ENCODE measurements at regions not wholly inside any gene's neighbourhood (a gene's known extent, or its start where the extent isn't known, plus 50 kb on each side); places are given as distances from the start of the nearest gene placed in this dataset.

DNA sequence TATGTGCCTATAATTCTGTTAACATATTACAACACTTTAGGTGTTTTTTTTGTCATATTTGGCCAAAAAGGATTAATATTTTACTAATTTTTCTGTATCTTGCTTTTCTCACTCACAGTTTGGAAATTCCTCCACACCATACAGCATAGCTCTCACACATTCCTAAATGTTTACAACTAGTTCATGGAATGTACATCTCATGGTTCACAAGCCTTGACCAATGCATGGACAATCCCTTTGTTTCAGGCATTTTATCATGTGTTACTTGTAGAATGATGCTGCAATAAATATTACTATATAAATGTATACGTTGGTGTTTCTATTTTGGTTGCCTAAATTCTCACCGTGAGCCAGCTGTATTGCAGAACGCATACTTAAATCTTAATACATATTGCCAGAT lies 80.5 kb upstream of the SPATA31C2 start:
- Histone ChIP-seq H3K4me1 (no peaks in the 10 kb centered on the region), H3K27me3 (no peaks in the 10 kb centered on the region), H3K27ac (no peak overlapping the region), H3K9me3 (no peaks in the 10 kb centered on the region), H3K36me3 (no peaks in the 10 kb centered on the region), H3K4me3 (no peak overlapping the region)
- no peak for TF ChIP-seq POLR2A (IDR thresholded peaks at IDR 0.05)
- WGBS, 2 donors = 73 to 77% methylated on average over 3 of the region's 3 CpGs
- ATAC-seq (ENCODE audit: low FRiP score in 2 of 2) = no peak
- no peak for DNase-seq

DNA sequence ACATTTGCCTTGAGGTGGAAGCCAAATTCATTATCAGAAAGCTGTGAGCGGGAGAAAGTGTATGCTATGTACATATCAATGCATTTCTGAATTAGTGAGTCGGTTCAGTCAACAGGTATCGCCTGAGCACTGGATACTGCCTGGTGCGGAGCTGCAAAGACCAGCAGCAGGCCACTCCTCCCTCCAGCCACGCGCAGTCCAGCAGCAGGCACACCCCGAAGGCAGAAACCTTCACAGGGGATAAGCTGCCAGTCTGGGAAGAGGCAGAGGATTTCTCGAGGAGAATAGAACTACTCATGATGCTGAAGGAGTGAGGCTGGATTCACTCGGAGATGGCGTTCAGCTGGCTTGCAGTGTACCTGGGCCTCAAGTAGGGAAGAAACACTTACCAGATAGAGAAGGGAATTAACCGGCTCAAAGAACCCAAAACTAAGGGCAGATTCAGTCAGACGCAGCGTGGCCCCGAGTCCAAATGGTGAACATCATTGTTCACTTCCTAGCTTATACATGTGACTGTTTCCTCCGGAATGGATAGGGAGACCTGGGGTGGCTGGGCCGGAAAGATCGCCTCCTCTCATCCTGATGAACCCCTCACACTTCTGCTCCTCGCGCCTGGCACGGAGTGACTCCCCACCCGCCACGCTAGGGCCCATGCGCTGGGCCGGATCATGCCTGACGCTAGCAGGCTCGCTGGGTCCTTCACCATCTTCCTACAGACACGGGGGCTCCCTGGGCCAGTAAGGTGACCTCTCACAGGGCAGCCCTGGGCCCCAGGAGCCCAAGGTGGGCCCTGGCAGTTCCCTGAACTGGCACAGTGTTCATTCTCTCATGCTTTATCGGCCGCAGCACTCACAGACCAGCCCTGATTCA lies 78.1 kb upstream of the SPATA31C2 start:
- Histone ChIP-seq H3K27me3 (no peaks in the 10 kb centered on the region), H3K9me3 (no peaks in the 10 kb centered on the region), H3K4me1 (no peaks in the 10 kb centered on the region), H3K27ac (no peak overlapping the region), H3K36me3 (no peaks in the 10 kb centered on the region), H3K4me3 (no peak overlapping the region)
- TF ChIP-seq EP300 (IDR thresholded peaks at IDR 0.05) (no peak), POLR2A (IDR thresholded peaks at IDR 0.05) (no peak), POLR2AphosphoS5 (IDR thresholded peaks at IDR 0.05) (no peak)
- TF ChIP-seq, protein P1, sequence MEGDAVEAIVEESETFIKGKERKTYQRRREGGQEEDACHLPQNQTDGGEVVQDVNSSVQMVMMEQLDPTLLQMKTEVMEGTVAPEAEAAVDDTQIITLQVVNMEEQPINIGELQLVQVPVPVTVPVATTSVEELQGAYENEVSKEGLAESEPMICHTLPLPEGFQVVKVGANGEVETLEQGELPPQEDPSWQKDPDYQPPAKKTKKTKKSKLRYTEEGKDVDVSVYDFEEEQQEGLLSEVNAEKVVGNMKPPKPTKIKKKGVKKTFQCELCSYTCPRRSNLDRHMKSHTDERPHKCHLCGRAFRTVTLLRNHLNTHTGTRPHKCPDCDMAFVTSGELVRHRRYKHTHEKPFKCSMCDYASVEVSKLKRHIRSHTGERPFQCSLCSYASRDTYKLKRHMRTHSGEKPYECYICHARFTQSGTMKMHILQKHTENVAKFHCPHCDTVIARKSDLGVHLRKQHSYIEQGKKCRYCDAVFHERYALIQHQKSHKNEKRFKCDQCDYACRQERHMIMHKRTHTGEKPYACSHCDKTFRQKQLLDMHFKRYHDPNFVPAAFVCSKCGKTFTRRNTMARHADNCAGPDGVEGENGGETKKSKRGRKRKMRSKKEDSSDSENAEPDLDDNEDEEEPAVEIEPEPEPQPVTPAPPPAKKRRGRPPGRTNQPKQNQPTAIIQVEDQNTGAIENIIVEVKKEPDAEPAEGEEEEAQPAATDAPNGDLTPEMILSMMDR (IDR thresholded peaks at IDR 0.05) = no peak
- DNase-seq (peak in 1 of 2 donors; percentile 56), ATAC-seq (ENCODE audit: low FRiP score in 2 of 2) (no peak)
- WGBS, 2 donors = 85 to 88% methylated on average over 18 to 29 of the region's 29 CpGs

DNA sequence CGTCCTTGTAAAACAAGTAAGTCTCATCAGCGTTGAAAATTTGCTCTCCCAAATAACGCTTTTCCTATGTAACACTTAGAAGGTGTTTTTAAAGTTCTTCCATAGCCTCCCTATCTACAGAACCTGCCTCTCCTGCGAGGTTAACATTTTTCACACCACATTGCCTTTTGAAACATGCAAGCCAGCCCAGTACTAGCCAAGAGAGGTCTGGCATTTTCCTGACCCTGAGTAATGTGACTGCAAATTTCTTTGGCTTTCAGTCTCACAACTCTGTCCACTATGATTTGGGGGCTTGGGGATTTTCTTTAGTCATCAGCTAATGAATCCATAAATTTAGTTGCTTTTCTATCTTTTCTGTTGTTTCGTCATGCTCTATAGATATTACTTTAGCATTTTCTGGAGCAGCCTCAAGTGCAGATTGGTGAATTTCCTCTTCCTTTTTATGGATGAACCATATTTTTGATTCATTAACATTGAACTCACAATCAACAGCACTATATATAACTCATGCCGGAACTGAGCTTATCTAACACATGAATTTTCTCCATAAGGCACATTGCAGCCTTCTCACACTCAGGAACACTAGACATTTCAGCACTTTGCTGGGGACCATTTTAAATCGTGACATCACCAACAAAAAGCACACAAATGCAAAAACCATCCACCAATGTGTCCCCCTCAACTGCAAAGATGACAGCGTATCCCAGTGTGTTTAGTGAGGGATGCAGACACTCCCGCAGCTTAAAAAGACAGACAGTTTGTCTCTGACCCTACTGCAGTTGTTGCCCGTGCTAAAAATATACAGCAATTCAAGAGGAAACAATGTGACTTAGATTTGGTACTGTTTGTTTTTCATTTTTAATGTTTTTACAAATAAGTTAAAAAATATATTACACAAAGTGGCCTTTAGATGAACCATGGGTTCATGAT lies 77.2 kb upstream of the SPATA31C2 start:
- H3K27me3 ChIP-seq = no peaks in the 10 kb centered on the region
- DNase-seq (no peak), ATAC-seq (ENCODE audit: low FRiP score in 2 of 2) (no peak)
- H3K4me1 ChIP-seq = no peaks in the 10 kb centered on the region
- no peak overlapping the region for H3K4me3 ChIP-seq
- no peaks in the 10 kb centered on the region for H3K36me3 ChIP-seq
- no peak overlapping the region for H3K27ac ChIP-seq
- WGBS, 2 donors = 64 to 68% methylated on average over 10 of the region's 10 CpGs
- H3K9me3 ChIP-seq = no peaks in the 10 kb centered on the region
- TF ChIP-seq, protein P1 (IDR thresholded peaks at IDR 0.05) = no peak
- TF ChIP-seq POLR2AphosphoS5 (IDR thresholded peaks at IDR 0.05) (no peak), EP300 (IDR thresholded peaks at IDR 0.05) (no peak), POLR2A (IDR thresholded peaks at IDR 0.05) (no peak)

DNA sequence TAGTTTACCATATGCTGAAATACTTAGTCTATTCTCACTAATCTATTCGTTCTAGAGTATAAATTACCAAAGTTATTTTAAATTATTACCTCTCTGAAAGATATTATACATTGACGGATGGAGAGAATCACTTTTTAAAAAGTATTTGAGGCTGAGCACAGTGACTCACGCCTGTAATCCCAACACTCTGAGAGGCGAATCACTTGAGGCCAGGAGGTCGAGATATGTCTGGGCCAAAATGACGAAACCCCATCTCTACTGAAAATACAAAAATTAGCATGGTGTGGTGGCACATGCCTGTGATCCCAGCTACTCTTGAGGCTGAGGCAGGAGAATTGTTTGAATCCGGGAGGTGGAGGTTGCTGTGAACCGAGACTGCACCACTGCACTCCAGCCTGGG lies 64.0 kb upstream of the SPATA31C2 start:
- Histone ChIP-seq H3K27me3 (no peaks in the 10 kb centered on the region), H3K27ac (no peak overlapping the region), H3K4me1 (peaks cover 0 to 8% (median 0%) of the 10 kb centered on the region in 4 donors), H3K9me3 (no peaks in the 10 kb centered on the region), H3K4me3 (no peak overlapping the region), H3K36me3 (no peaks in the 10 kb centered on the region)
- DNase-seq = no peak
- TF ChIP-seq EP300 (IDR thresholded peaks at IDR 0.05) (no peak), POLR2AphosphoS5 (IDR thresholded peaks at IDR 0.05) (no peak), POLR2A (IDR thresholded peaks at IDR 0.05) (no peak)
- TF ChIP-seq, protein P1 (IDR thresholded peaks at IDR 0.05) = no peak
- WGBS, 2 donors = 83 to 84% methylated on average over 8 of the region's 8 CpGs
- ATAC-seq (ENCODE audit: low FRiP score in 2 of 2) = no peak

DNA sequence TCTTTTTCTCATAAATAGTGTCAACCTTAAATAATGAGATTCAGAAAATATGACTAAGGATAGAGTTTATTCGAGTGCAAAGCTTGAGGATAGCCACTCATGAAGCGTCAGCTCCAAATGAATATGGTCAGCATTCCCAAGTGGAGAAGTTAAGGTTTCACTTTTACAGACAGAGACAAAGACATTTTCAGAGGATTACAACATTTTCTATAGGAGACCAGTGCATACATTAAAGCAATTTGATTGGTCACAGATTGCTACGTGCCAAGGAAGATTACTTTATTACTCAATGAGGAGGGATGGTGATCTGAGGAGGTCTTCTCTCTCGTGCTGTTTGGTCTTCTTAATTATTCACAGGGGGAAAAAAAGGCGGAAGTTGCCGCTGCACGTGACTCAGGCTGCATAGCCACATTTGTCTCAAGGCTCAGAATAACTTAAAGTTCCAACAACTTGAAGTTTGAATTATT lies 60.1 kb upstream of the SPATA31C2 start:
- H3K27me3 ChIP-seq = no peaks in the 10 kb centered on the region
- H3K27ac ChIP-seq = no peak overlapping the region

More for the DNA sequence above, 60.1 kb upstream of the SPATA31C2 start:
- DNase-seq (peak in 1 of 2 donors; percentile 35), ATAC-seq (ENCODE audit: low FRiP score in 2 of 2) (peak in 1 of 2 donors; percentile 35)
- TF ChIP-seq POLR2A (IDR thresholded peaks at IDR 0.05) = no peak
- no peak for TF ChIP-seq EP300 (IDR thresholded peaks at IDR 0.05)
- no peaks in the 10 kb centered on the region for H3K9me3 ChIP-seq
- WGBS, 2 donors = 56 to 69% methylated on average over 7 of the region's 7 CpGs
- peak overlapping the region in 1 of 4 donors; percentile 26 for H3K4me3 ChIP-seq
- peaks cover 0 to 11% (median 1%) of the 10 kb centered on the region in 4 donors for H3K4me1 ChIP-seq
- no peaks in the 10 kb centered on the region for H3K36me3 ChIP-seq
